HCT116 (cell line): ENCODE measurements at regions not wholly inside any gene's neighbourhood (a gene's known extent, or its start where the extent isn't known, plus 50 kb on each side); places are given as distances from the start of the nearest gene placed in this dataset.

Experiments
- ATAC-seq: fragments of 200-7000 bp; cut with Tn5 transposase; 2 replicates; pipeline ENCODE4 v1.9.1; 2020; ENCODE audit warnings: mild to moderate bottlenecking, moderate library complexity
- BruUV-seq: library from RNA; stranded (reverse); fragments of 400-500 nt; replicated peaks from 2 replicates; lab custom pipeline; 2021; lab: Mats Ljungman, UMichigan
- CTCF ChIA-PET: fragments of 300-600 bp; sonication (Branson Sonifier 250); formaldehyde crosslinking; loops from one replicate; lab custom pipeline; 2021; ENCODE audit warnings: antibody characterized with exemption; lab: Charles Lee
- POLR2A ChIA-PET: fragments of 300-600, 350-600 bp; sonication (Branson Sonifier 250); formaldehyde crosslinking; loops from one replicate; lab custom pipeline; 2021; ENCODE audit warnings: antibody characterized with exemption; lab: Charles Lee
- RAD21 ChIA-PET, 2 experiments: fragments of 300-600 bp; sonication (Branson Sonifier 250); formaldehyde crosslinking; loops; one replicate each; lab custom pipeline; 2023; ENCODE audit warnings: low total read pairs in 2 of 2; ENCODE audit not compliant: uncharacterized antibody in 2 of 2, unreplicated experiment in 2 of 2, low non-redundant PET in 1 of 2; lab: Charles Lee
- DNase-seq: peaks from one replicate; pipeline ENCODE4 v3.0.0-alpha.2; 2010; ENCODE audit warnings: low read depth, low spot score
- H2AFZ ChIP-seq: fragments of 200-600 bp; shearing (Covaris generic), sonication (generic); 2 replicates; pipeline ENCODE4 v1.6.1; 2017; ENCODE audit warnings: low read depth, mixed run types, mixed read lengths, antibody characterized with exemption, low read length; ENCODE audit not compliant: poor library complexity, severe bottlenecking
- H3K27ac ChIP-seq: 2 replicates; pipeline ENCODE4 v1.5.1; 2012; ENCODE audit warnings: low read depth, low read length
- H3K27me3 ChIP-seq: fragments of 200-600 bp; sonication (generic); 2 replicates; pipeline ENCODE4 v1.6.1; 2016; ENCODE audit warnings: mixed run types, low read length, mixed read lengths; ENCODE audit not compliant: insufficient read depth
- H3K36me3 ChIP-seq, 2 experiments: fragments of 200-500 bp in 1 of 2; fragments of 200-600 bp in 1 of 2; sonication (Bioruptor generic) in 1 of 2; sonication (generic) in 1 of 2; 2 replicates each; pipeline versions ENCODE4 v1.5.1 to v1.6.1; 2014 to 2016; ENCODE audit warnings: low read length in 2 of 2, inconsistent platforms in 1 of 2, mixed read lengths in 1 of 2, mixed run types in 1 of 2; ENCODE audit not compliant: insufficient read depth in 2 of 2, control insufficient read depth in 1 of 2
- H3K4me1 ChIP-seq, 2 experiments: fragments of 200-600 bp in 1 of 2; sonication (generic) in 1 of 2; 2 replicates each; pipeline versions ENCODE4 v1.5.1 to v1.6.1; 2012 to 2017; ENCODE audit warnings: low read length in 2 of 2, inconsistent platforms in 1 of 2, mild to moderate bottlenecking in 1 of 2, mixed read lengths in 1 of 2, mixed run types in 1 of 2, moderate library complexity in 1 of 2; ENCODE audit not compliant: insufficient read depth in 2 of 2, control insufficient read depth in 1 of 2
- H3K4me2 ChIP-seq: fragments of 200-600 bp; sonication (generic); 2 replicates; pipeline ENCODE4 v1.6.1; 2017; ENCODE audit warnings: mixed run types, low read length, mixed read lengths
- H3K4me3 ChIP-seq, 2 experiments: fragments of 200-600 bp in 1 of 2; sonication (generic) in 1 of 2; replicated peaks in 1 of 2; 2 replicates each; pipeline ENCODE4 v1.5.1; 2011 to 2016; ENCODE audit warnings: low read length in 2 of 2, control low read depth in 1 of 2, low read depth in 1 of 2, mild to moderate bottlenecking in 1 of 2, mixed read lengths in 1 of 2, mixed run types in 1 of 2
- H3K79me2 ChIP-seq: fragments of 200-600 bp; sonication (generic); 2 replicates; pipeline ENCODE4 v1.6.1; 2017; ENCODE audit warnings: mild to moderate bottlenecking, mixed run types, low read length, moderate library complexity, mixed read lengths; ENCODE audit not compliant: insufficient read depth
- H3K9ac ChIP-seq: fragments of 200-600 bp; sonication (generic); 2 replicates; pipeline ENCODE4 v1.6.1; 2016; ENCODE audit warnings: low read length, mixed read lengths
- H3K9me2 ChIP-seq: fragments of 200-600 bp; sonication (generic), shearing (Covaris generic); 2 replicates; pipeline ENCODE4 v1.6.1; 2017; ENCODE audit warnings: mixed run types, mild to moderate bottlenecking, moderate library complexity; ENCODE audit not compliant: insufficient read depth
- H3K9me3 ChIP-seq, 2 experiments: fragments of 200-500 bp in 1 of 2; fragments of 200-600 bp in 1 of 2; sonication (Bioruptor generic) in 1 of 2; sonication (generic) in 1 of 2; 2 replicates each; pipeline ENCODE4 v1.6.1; 2014 to 2017; ENCODE audit warnings: low read length in 2 of 2, mixed read lengths in 2 of 2, inconsistent platforms in 1 of 2, low read depth in 1 of 2, mild to moderate bottlenecking in 1 of 2, mixed run types in 1 of 2, moderate library complexity in 1 of 2; ENCODE audit not compliant: control insufficient read depth in 1 of 2, insufficient read depth in 1 of 2
- H4K20me1 ChIP-seq: fragments of 200-600 bp; sonication (generic), shearing (Covaris generic); 2 replicates; pipeline ENCODE4 v1.6.1; 2017; ENCODE audit warnings: mixed run types, mild to moderate bottlenecking, moderate library complexity; ENCODE audit not compliant: insufficient read depth
- CBX3 ChIP-seq: IDR thresholded peaks from 2 replicates; pipeline ENCODE4 v1.6.1; 2012; ENCODE audit warnings: low read depth
- CEBPB ChIP-seq: IDR thresholded peaks from 2 replicates; pipeline ENCODE4 v1.6.1; 2012; ENCODE audit warnings: low read depth
- EGR1 ChIP-seq: IDR thresholded peaks from 2 replicates; pipeline ENCODE4 v1.6.1; 2012; ENCODE audit warnings: low read depth
- ELF1 ChIP-seq: IDR thresholded peaks from 2 replicates; pipeline ENCODE4 v1.6.1; 2012; ENCODE audit warnings: low read depth, borderline replicate concordance
- EZH2 ChIP-seq: fragments of 200-600 bp; sonication (generic); IDR thresholded peaks from 2 replicates; pipeline ENCODE4 v1.6.1; 2017; ENCODE audit warnings: antibody characterized with exemption, mixed run types
- EZH2phosphoT487 ChIP-seq: fragments of 200-600 bp; IDR thresholded peaks from 2 replicates; pipeline ENCODE4 v1.6.1; 2018; ENCODE audit warnings: antibody characterized with exemption, borderline replicate concordance
- JUND ChIP-seq: IDR thresholded peaks from 2 replicates; pipeline ENCODE4 v1.6.1; 2012
- POLR2AphosphoS5 ChIP-seq: IDR thresholded peaks from 2 replicates; pipeline ENCODE4 v1.6.1; 2011; ENCODE audit warnings: mild to moderate bottlenecking, low read depth, low read length, moderate library complexity
- RAD21 ChIP-seq: IDR thresholded peaks from 2 replicates; pipeline ENCODE4 v1.6.1; 2012; ENCODE audit warnings: low read depth, mild to moderate bottlenecking
- SIN3A ChIP-seq: IDR thresholded peaks from 2 replicates; pipeline ENCODE4 v1.6.1; 2012; ENCODE audit warnings: low read depth
- SP1 ChIP-seq: IDR thresholded peaks from 2 replicates; pipeline ENCODE4 v1.6.1; 2012; ENCODE audit warnings: low read depth
- TCF7L2 ChIP-seq: IDR thresholded peaks from 2 replicates; pipeline ENCODE4 v1.7.0; 2011; ENCODE audit warnings: borderline replicate concordance, inconsistent platforms; ENCODE audit not compliant: insufficient read depth, insufficient read length; ENCODE audit errors: extremely low read depth
- YY1 ChIP-seq: IDR thresholded peaks from 2 replicates; pipeline ENCODE4 v1.6.1; 2011; ENCODE audit warnings: low read length, low read depth, moderate library complexity, mild to moderate bottlenecking; ENCODE audit not compliant: insufficient replicate concordance; ENCODE audit errors: extremely low read depth
- ZBTB33 ChIP-seq: IDR thresholded peaks from 2 replicates; pipeline ENCODE4 v1.6.1; 2011; ENCODE audit warnings: mild to moderate bottlenecking, low read length, moderate library complexity; ENCODE audit not compliant: insufficient replicate concordance; ENCODE audit errors: extremely low read depth
- ZFX ChIP-seq: fragments of 450-650 bp; IDR thresholded peaks from 2 replicates; pipeline ENCODE4 v1.6.1; 2017
- ZNF274 ChIP-seq: fragments of 200-500 bp; sonication (Bioruptor generic); IDR thresholded peaks from 2 replicates; pipeline ENCODE4 v1.6.1; 2014; ENCODE audit warnings: mild to moderate bottlenecking, low read depth, low read length, inconsistent platforms
- intact Hi-C: fragments of 100-400 bp; cut with micrococcal nuclease; formaldehyde crosslinking; loops from 2 replicates; pipeline ENCODE4 v1.10.0; 2022
- TF ChIP-seq, protein P1 (sequence below): IDR thresholded peaks from 2 replicates; pipeline ENCODE4 v1.6.1; 2012
- TF ChIP-seq, protein P2 (sequence below), 3 experiments: fragments of 200-600 bp in 1 of 3; sonication (generic) in 1 of 3; IDR thresholded peaks in 2 of 3; conservative IDR thresholded peaks in 1 of 3; 2 replicates each; pipeline ENCODE4 v1.5.1; 2012 to 2017; ENCODE audit warnings: low read depth in 2 of 3, low read length in 2 of 3, antibody characterized with exemption in 1 of 3, borderline replicate concordance in 1 of 3, control low read depth in 1 of 3, mild to moderate bottlenecking in 1 of 3, mixed read lengths in 1 of 3, mixed run types in 1 of 3, moderate library complexity in 1 of 3; ENCODE audit not compliant: insufficient read depth in 1 of 3
- TF ChIP-seq, protein P3 (sequence below): IDR thresholded peaks from 2 replicates; pipeline ENCODE4 v1.6.1; 2012; ENCODE audit warnings: low read depth

GRCh38 chr6:91453224-91453878 lies 866.5 kb upstream of the MAP3K7 start:
- H2AFZ ChIP-seq: no peak overlapping the region
- TF ChIP-seq EZH2: no peak
- TF ChIP-seq ELF1: no peak
- no peak for TF ChIP-seq EGR1
- no peak for TF ChIP-seq ZNF274
- TF ChIP-seq ZFX: no peak
- no peak for TF ChIP-seq CBX3
- no peak for TF ChIP-seq EZH2phosphoT487
- TF ChIP-seq, protein P1, sequence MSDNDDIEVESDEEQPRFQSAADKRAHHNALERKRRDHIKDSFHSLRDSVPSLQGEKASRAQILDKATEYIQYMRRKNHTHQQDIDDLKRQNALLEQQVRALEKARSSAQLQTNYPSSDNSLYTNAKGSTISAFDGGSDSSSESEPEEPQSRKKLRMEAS: no peak
- TF ChIP-seq POLR2AphosphoS5: no peak
- TF ChIP-seq YY1: no peak
- TF ChIP-seq SIN3A: no peak
- TF ChIP-seq TCF7L2: no peak
- TF ChIP-seq ZBTB33: no peak
- no peak for TF ChIP-seq RAD21
- no peak for TF ChIP-seq CEBPB
- TF ChIP-seq, protein P2, sequence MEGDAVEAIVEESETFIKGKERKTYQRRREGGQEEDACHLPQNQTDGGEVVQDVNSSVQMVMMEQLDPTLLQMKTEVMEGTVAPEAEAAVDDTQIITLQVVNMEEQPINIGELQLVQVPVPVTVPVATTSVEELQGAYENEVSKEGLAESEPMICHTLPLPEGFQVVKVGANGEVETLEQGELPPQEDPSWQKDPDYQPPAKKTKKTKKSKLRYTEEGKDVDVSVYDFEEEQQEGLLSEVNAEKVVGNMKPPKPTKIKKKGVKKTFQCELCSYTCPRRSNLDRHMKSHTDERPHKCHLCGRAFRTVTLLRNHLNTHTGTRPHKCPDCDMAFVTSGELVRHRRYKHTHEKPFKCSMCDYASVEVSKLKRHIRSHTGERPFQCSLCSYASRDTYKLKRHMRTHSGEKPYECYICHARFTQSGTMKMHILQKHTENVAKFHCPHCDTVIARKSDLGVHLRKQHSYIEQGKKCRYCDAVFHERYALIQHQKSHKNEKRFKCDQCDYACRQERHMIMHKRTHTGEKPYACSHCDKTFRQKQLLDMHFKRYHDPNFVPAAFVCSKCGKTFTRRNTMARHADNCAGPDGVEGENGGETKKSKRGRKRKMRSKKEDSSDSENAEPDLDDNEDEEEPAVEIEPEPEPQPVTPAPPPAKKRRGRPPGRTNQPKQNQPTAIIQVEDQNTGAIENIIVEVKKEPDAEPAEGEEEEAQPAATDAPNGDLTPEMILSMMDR (IDR thresholded peaks at IDR 0.05 in 2 of 3, conservative IDR thresholded peaks at IDR 0.05 in 1 of 3; ENCODE audit: borderline replicate concordance in 1 of 3, insufficient read depth in 1 of 3, low read depth in 2 of 3, low read length in 2 of 3): no peak
- TF ChIP-seq, protein P3, sequence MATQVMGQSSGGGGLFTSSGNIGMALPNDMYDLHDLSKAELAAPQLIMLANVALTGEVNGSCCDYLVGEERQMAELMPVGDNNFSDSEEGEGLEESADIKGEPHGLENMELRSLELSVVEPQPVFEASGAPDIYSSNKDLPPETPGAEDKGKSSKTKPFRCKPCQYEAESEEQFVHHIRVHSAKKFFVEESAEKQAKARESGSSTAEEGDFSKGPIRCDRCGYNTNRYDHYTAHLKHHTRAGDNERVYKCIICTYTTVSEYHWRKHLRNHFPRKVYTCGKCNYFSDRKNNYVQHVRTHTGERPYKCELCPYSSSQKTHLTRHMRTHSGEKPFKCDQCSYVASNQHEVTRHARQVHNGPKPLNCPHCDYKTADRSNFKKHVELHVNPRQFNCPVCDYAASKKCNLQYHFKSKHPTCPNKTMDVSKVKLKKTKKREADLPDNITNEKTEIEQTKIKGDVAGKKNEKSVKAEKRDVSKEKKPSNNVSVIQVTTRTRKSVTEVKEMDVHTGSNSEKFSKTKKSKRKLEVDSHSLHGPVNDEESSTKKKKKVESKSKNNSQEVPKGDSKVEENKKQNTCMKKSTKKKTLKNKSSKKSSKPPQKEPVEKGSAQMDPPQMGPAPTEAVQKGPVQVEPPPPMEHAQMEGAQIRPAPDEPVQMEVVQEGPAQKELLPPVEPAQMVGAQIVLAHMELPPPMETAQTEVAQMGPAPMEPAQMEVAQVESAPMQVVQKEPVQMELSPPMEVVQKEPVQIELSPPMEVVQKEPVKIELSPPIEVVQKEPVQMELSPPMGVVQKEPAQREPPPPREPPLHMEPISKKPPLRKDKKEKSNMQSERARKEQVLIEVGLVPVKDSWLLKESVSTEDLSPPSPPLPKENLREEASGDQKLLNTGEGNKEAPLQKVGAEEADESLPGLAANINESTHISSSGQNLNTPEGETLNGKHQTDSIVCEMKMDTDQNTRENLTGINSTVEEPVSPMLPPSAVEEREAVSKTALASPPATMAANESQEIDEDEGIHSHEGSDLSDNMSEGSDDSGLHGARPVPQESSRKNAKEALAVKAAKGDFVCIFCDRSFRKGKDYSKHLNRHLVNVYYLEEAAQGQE: no peak
- TF ChIP-seq SP1: no peak
- TF ChIP-seq JUND: no peak
- H3K9ac ChIP-seq: no peak overlapping the region
- no peak for DNase-seq
- H3K4me3 ChIP-seq: no peak overlapping the region
- intact Hi-C loops: no loop called here
- H4K20me1 ChIP-seq: no peaks in the 10 kb centered on the region
- H3K4me1 ChIP-seq: no peaks in the 10 kb centered on the region
- H3K9me2 ChIP-seq: no peaks in the 10 kb centered on the region
- ChIA-PET POLR2A (no interaction called here), RAD21 (no interaction called here), CTCF (no interaction called here)
- no peak for ATAC-seq
- no peak overlapping the region for H3K4me2 ChIP-seq
- H3K27ac ChIP-seq: no peak overlapping the region
- H3K79me2 ChIP-seq: no peaks in the 10 kb centered on the region
- BruUV-seq: no TSS peak
- no peaks in the 10 kb centered on the region for H3K36me3 ChIP-seq
- no peaks in the 10 kb centered on the region for H3K27me3 ChIP-seq
- H3K9me3 ChIP-seq: peaks cover 8 to 15% of the 10 kb centered on the region in 2 experiments; a peak in 3 of 4 replicates
